Stomach (tissue), 4 donors: ENCODE measurements at regions not wholly inside any gene's neighbourhood (a gene's known extent, or its start where the extent isn't known, plus 50 kb on each side); places are given as distances from the start of the nearest gene placed in this dataset.

Experiments
- CTCF ChIP-seq, 7 experiments: fragments of 450-650 bp in 4 of 7; fragments of 200-600 bp in 3 of 7; sonication (generic) in 3 of 7; IDR thresholded peaks; one replicate each; pipeline ENCODE4 v1.5.1; 2016 to 2019; ENCODE audit warnings: antibody characterized with exemption in 7 of 7, control low read depth in 2 of 7, mild to moderate bottlenecking in 1 of 7
- POLR2A ChIP-seq, 4 donors: fragments of 450-650 bp; IDR thresholded peaks; one replicate each; pipeline ENCODE4 v1.6.1; 2016; ENCODE audit warnings: antibody characterized with exemption in 4 of 4, control low read depth in 2 of 4, mild to moderate bottlenecking in 1 of 4, moderate library complexity in 1 of 4
- POLR2AphosphoS5 ChIP-seq, 3 donors: sonication (generic); formaldehyde crosslinking; IDR thresholded peaks; one replicate each; pipeline ENCODE4 v1.6.1; 2016; ENCODE audit warnings: antibody characterized with exemption in 3 of 3

GRCh38 chr4:79632114-79632513, 224.1 kb upstream of the GK2 start:
- TF ChIP-seq POLR2AphosphoS5 (IDR thresholded peaks at IDR 0.05) = no peak
- TF ChIP-seq POLR2A (IDR thresholded peaks at IDR 0.05) = no peak
- no peak for TF ChIP-seq CTCF (IDR thresholded peaks at IDR 0.05)
